ENCODE measurements at regions not wholly inside any gene's neighbourhood (a gene's known extent, or its start where the extent isn't known, plus 50 kb on each side); places are given as distances from the start of the nearest gene placed in this dataset.

- TF ChIP-seq CTCF (conservative IDR thresholded peaks at IDR 0.05; ENCODE audit: low read depth, low read length) (no peak), CEBPB (IDR thresholded peaks at IDR 0.05; ENCODE audit: low read depth, low read length) (no peak), POLR2A (IDR thresholded peaks at IDR 0.05; ENCODE audit: low read depth, low read length) (no peak), RFX5 (IDR thresholded peaks at IDR 0.05; ENCODE audit: low read depth, low read length) (no peak)
Observed at GRCh38 chr7:136079478-136079892, 102.3 kb upstream of the MTPN start.
